NCI-H2227 (cell line): ENCODE measurements at regions not wholly inside any gene's neighbourhood (a gene's known extent, or its start where the extent isn't known, plus 50 kb on each side); places are given as distances from the start of the nearest gene placed in this dataset.

Experiments
- DNase-seq: peaks from one replicate; lab custom pipeline; 2025; ENCODE audit not compliant: unreplicated experiment; lab: John Stamatoyannopoulos, UW

DNA sequence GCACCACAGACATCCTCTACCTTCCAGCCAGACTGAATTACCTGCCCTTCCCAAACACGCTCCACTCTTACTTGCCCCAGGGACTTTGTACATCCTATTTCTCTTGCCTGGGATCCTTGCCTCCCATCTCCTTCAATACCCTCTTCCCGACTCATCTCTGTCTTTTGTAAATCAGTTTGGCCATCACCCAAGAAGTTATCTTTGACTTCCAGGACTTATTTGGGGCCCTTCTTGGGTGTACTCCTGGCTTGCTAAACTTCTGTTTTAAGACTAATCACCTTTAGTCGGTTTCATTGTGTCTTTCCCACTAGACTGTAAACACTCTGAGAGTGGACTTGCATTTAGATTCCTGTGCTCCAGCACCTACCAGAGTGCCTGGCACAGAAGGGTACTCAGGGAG lies 545.6 kb downstream of the ACTL7B start:
- no peak for DNase-seq

DNA sequence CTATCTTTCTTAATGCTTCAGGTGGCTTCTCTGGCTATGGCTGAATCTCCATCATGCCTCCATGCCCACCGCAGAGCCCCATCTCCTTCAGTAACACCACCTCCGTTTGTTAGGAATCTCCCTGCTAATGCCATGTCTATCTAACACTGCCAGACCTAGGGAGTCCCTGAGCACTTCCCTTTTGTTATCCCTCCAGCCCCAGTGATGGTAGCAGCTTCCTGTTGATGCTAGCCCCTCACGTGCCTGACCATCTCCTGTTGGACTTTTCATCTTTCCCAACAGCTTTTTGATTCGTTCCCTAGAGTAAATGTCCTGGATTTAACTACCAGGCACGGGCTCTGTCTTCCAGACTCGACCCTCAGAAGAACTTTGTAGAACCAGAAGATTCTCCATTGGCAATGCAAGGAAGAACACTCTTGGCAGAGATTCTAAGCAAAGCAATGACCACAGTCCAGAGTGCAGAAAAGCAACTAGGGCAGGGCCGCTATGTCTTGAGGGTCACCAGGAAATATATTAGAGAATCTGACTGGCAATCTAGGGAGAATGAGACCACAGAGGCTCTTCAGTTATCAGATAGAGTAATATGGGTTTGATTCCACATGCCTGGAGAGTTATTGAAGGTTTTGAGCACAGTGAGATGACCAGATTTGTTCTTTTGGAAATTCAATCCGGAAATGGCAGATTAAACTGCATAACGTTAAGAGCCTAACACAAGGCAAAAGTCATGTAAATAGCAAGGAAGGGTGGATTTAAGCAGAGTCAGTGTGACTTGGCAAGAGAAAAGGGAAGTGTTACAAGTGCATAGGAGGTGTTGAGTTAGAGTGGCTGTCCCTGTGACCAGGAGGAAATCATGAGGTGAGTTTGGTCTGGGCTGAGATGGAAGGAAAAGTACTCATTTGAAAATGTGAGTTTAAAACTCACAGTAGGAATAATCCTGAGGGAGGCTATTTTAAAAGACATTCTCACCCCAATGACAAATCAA lies 555.2 kb downstream of the ACTL7B start:
- DNase-seq, result no peak

DNA sequence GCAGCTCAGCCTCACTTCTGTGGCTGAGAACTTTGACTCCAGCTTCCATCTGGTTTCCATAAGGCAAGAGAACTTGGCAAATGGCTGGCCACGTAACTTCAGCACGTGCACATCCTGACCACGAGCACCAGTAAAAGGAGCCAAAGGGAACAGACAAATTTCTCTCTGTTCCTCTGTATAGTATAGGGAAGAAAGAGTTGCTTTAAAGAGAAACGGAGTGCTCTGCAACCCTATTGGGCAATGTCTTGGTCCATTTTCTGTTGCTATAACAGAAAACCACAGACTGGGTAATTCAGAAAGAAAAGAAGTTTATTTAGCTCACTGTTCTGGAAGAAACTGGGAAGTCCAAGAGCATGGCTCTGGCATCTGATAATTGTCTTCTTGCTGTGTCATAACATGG lies 558.7 kb downstream of the ACTL7B start:
- DNase-seq, result no peak

DNA sequence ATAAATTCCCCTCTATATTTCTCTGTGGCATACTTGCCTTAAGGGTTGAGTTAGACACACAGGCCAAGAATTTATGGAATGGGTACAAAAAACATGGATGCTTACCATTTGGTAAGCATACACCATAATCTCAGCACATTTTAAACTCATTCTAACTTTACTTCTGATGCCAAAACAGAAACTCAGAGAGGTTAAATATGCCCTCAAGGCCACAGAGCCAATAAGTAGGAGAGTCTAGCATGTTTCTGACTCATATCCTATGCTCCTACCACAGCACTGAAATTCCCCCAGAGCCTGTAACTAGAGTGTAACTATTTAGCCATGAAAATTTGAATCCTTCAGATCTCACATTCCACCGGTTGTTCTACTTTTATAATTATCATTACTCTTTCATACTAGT lies 559.7 kb downstream of the ACTL7B start:
- no peak for DNase-seq

DNA sequence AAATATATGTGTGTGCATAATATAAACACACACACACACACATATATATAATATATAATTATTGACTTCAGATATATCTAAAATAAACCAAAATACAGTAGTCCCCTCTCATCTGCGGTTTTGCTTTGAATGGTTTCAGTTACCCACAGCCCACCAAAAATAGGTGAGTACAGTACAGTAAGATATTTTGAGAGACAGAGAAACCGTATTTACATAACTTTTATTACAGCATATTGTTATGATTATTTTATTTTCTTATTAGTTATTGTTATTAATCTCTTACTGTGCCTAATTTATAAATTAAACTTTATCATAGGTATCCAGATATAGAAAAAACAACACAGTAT lies 564.2 kb downstream of the ACTL7B start:
- no peak for DNase-seq

DNA sequence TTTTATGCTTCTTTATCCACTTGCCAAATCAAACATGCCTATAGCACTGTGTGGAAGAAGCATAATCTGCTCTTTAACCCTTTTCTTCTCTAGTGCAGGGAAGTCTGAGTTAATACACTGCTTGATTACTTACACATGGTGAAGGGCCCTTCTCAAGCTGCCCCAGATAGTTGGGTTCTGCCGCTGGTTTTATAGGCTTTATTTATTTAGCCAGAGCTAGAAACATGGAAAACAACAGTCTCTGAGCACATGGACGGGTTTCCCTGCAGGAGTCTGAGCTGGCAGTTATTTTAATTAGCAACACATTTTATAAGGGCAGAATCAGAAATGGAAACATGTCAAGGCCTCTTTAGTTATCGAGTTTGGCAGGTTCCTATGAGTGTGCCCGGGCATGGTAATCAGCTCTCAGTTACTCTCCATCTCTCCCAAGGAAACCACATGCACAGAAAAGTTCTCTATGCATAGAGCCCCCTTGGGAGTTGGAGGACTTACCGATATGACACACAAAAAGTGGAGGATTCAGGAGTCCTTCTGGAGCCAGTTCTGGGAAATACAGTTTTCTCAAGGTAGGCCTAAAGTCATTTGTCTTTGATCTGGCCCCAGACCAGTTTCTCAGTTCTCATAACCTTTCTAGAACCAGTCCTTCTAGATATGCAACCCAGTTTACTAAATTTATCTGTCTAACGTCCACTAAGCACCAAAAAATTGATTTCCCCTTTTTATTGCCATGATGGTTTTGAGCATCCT lies 564.8 kb downstream of the ACTL7B start:
- no peak for DNase-seq

DNA sequence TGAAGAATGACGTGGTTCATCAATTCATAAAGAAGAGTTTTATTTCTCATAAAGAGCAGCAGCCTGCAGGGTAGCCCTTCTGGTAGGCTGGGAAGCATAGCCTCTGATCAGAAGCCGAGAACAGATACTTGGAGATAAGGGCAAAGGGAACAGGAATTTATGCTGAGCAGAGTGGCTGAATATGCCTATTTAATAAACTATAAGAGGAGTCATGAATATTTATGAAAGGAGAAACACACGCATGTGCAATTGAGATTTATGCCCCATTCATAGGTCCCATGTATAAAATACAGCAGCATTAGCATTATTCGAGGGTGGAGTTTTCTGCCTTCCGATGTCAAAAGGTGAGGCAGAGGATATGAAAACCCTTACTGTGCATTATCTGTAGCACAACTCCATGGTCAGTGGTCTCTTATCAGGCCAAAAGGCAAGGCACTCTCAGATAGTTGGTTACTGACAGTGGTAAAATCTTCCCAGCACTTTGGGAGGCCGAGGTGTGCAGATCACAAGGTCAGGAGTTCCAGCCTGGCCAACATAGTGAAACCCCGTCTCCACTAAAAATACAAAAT lies 569.1 kb downstream of the ACTL7B start:
- no peak for DNase-seq

DNA sequence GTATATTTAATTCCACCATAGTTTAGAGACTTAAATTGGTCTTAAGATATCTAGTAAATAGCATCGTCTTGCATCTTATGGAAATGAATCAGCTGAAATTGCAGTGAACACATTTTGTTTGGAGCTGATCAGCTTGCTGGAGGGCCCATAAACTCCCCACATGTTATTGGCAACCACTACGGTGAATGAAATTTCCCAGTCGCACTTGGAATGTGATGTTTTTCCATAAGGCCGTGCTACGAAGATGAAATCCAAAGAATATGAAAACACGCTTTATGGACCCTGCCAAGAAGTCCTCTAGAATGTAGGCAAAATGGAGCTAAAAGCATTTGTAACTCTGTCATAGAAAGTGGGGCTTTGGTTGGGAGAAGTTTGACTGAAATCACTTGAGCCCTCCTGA lies 572.1 kb downstream of the ACTL7B start:
- no peak for DNase-seq

DNA sequence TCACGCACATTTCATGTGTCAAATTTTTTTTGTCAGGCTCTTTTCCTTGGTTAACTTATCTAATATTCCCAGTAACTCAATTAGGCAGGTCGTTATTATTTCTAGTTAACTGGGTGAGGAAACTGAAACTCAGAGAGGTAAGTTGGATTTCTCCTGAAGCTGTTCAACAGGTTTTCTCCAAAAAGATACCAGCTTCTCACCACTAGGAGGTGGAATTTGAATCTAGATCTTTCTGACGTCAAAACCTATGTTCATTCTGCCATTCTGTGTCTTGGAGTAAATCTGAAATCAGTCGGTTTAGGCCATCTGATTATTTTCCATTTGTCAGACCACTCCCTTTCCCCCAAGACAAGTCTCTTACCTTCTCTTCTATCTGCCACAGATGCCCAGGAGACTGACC lies 572.9 kb downstream of the ACTL7B start:
- no peak for DNase-seq

DNA sequence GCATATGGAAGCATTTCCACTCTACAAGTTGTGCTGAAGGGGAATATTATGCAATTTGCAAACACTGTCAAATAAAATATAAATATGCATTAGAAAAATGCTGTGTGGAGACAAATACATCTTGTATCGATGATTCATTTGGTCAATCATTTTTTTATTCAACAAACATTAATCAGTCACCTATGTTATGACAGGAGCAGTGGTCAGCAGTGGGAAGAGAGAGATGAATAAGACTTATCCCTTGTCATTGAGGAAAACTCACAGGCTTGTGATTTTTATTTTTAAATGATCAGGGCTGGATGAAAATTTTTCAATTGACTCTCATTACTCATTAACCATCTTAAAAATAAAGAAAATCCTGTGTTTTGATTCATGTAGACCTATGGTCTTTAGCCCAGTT lies 574.1 kb downstream of the ACTL7B start:
- DNase-seq, result no peak

DNA sequence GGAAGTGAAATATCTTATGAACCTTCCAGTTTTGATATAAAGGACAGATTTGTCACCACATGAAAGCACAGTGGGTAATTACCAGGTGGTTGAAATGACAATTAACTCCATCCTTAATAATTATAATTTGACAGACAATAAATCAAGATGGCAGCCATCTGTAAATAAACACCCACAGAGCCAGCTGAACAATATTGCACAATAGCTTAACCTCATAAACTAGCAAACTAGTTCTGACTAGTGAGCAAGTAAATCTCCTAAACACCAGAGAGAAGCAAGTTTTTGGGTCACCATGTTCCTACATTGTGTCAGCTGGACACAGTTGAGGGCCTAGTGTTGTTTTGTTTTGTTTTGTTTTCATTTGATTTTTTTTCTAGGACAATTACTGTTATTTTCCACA lies 577.4 kb downstream of the ACTL7B start:
- no peak for DNase-seq

DNA sequence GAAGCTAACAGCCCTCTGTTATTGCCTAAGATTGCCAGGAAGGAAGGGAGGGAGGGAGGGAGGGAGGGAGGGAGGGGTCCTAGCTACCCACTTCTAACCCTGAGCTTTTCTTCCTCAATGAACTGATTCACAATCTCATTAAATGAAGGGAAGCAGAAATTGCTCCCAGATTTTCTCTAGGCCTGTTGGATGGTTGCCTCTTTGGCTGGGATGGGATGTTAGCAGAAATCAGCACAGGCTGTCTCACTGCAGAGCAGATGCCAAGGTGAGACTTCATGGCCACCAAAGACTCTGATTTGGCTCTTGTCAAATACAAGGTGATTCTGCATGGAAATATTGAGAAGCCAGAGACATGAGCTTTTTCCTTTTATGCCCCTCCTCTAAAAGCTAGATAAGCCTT lies 578.6 kb downstream of the ACTL7B start:
- DNase-seq, result no peak

DNA sequence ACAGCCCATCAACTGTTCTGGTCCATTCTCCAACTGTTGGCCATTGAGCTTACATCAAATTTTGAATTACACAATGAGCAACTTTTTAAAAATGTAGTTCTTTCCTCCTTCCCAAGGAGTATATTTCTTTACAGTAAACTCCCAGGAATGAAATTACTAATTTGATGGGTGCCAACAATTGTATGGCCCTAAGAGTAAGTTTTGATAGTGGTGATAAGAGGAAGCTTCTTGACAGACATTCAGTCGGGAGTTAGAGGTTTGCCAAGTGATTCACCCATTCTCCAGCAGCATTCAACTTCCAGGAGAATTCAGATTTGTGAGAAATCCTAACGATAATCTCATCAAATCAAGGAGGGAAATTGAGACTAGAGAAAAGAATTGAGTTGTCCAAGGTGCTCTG lies 579.9 kb downstream of the ACTL7B start:
- no peak for DNase-seq

DNA sequence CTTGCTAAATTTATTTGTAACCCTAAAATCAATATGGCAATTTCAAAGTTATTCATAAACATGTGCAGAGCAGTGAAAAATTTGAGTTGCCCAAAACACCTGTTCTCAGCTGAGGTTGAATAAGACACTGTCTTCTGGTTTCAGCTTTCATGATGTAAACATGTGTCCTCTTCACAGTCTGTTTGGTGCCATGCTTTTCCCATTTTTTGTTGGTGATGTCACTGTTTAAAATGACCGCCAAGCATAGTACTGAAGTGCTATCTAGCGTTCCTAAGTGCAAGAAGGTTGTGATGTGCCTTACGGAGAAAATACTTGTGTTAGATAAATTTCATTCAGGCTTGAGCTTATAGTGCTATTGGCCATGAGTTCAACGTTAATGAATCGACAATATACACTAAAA lies 580.8 kb downstream of the ACTL7B start:
- DNase-seq, result no peak

DNA sequence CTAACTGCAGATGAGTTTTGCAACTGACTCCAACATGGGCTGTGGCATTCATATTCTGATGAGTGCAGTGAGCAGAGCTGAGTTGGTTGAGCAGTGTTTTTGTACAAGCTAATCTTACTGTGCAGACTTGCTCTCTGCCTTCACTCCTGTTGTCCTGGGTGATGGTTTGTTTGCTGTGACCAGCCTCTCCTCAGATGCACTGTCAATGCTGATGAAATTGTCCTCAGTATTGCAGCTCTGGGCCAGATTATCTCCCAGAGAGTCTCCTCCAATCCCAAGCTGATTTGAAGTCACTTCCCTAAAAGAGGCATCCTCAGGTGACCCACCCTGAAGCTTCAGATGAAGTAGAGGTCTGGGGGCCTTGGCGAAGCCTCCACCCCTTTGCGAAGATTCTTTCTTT lies 581.8 kb downstream of the ACTL7B start:
- no peak for DNase-seq

DNA sequence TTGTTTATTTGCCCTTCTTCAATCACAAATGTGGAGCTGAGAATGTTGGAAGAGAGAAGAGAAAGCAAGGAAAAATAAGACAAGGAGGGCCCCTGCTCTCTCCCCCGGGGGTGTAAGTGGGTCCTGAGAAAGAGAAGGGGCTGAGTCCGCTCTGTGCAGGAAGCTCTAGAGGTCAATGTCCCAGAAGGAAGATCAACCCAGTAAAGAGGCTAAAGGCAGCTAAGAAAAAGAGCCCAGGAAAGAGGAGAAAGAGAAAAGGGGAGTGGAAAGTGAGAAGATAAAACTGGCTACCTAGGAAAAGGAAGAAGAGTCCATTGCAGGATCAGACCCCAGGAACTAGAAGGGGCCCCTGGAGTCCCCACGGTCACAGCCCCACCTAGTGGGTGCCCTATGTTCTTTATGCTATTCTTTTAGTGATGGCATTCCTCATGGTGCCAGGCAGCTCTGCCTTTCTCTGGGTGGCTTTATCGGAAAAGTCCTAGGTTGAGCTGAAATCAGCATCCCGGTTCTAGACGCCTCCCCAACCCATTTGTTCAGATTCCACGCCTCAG lies 583.4 kb downstream of the ACTL7B start:
- no peak for DNase-seq

DNA sequence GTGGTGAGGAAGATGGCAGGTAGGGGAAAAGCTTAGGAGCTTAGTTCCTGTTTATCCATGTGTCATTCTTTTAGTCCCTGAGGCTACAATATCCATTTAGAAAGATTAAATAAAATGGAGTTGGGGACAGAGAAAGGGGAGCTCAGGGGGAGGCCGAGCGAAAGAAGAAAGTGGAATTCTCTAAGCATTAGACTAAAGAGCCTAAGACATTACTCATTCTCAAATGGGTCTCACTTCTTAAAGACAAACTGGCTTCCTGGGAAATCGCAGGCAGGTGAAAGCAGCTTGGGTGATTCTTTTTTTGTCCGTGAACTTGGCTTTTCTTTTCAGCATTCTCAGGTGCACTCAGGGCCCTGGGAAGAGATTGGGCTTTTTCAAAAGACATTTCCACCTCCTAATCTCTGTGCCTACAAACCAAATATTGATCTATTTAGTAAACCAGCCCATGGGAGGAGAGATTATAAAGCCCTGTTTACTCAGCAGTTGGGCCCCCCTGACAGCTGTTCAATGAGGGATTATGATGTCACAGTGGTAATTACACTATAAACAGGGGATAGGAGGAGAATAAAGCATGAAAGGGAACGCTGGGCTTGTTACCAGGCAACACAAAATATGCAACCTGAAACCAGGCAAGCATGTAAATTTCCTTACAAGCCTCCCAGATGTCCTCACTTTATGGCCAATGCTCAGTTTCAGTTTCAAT lies 584.0 kb downstream of the ACTL7B start:
- DNase-seq, result no peak

DNA sequence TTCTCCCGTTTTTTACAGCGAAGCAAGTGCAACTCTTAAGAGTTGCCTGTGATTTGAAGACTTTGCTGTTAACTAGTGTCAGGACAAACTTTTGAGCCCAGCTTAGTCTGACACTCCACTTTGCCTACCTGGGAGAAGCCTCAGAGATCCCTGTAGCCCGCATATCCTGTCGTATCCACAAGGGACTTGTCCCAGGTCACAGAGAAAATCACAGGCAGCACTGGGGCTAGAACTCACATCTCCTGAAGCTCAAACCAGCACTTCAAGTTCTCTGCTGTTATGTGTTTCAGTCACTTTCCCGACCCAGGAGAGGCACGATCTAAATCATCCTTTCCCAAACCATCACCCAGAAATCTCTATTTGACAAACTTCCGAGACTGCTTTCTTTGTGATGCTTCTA lies 584.5 kb downstream of the ACTL7B start:
- DNase-seq, result no peak

DNA sequence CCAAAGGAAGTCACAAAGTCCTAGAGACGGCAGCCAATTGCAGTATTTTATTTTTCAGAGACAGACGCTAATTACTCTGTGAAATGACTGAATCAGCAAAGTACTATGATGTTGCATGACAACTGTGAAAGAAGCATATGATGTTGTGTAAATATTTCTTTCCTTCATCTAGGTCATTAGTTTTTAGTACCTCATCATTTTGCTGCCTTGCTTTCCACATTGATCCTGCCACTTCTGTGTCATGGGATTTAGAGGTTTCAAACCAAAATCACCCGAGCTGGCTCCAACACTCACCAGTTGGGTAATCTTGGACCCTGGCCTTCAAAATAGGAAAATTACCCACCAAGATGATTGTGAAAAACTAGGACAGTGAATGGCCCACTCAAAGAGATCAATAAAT lies 585.2 kb downstream of the ACTL7B start:
- no peak for DNase-seq

DNA sequence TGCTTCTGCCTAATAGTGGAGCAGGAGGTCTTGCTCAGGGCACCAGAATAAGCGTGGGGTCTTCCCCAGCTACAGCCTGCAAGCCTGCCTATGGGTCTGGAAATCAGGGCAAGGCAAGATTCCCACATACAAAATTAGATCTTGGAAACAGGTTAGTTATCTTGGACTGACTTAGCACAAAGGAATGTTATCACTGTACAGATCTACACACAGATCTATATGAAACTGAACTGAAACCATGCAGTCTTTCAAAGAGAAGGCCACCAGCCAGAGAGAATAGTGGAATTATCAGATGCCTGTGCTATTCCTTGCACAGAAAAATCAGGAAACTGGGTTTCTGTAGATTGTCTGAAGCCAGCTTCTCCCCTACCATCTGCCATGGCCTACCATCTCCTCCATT lies 585.7 kb downstream of the ACTL7B start:
- DNase-seq, result no peak

DNA sequence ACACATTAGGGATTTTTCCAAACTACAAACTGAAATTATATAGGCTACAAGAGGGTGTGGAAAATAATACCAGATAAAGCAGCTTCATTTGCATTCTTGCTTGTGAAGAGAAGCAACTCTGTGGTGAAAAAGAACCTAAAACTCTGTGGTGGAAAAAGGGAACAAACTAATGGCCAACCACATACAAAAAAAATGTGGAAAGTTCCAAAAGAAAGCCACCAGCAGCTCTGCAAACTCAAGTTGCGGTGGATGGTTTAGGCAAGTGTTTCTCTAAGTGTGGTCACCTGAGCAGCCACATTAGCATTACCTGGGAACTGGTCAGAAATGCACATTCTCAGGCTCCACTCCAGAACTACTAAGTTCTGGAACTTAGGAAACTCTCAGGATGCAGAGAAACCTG lies 586.4 kb downstream of the ACTL7B start:
- no peak for DNase-seq
